Right lobe of liver (tissue), 6 donors: ENCODE measurements at regions not wholly inside any gene's neighbourhood (a gene's known extent, or its start where the extent isn't known, plus 50 kb on each side); places are given as distances from the start of the nearest gene placed in this dataset.

Experiments
- ATAC-seq, 4 donors: fragments of 200-7000 bp; cut with Tn5 transposase; one replicate each; pipeline ENCODE4 v1.9.1; 2020; ENCODE audit warnings: mild to moderate bottlenecking in 4 of 4, moderate library complexity in 4 of 4
- DNase-seq, 3 donors: peaks; one replicate each; pipeline ENCODE4 v3.0.0-alpha.2; 2020
- H3K27ac ChIP-seq, 3 donors: fragments of 200-600 bp; one replicate each; pipeline ENCODE4 v1.8.0; 2022
- H3K27me3 ChIP-seq, 2 donors: fragments of 200-600 bp; one replicate each; pipeline ENCODE4 v1.8.0; 2022
- H3K36me3 ChIP-seq, 4 donors: fragments of 200-600 bp; sonication (generic) in 1 of 4; one replicate each; pipeline versions ENCODE4 v1.5.1 to v1.8.0; 2017 to 2022; ENCODE audit warnings: control low read depth in 1 of 4
- H3K4me1 ChIP-seq, 4 donors: fragments of 200-600 bp; sonication (generic) in 1 of 4; one replicate each; pipeline versions ENCODE4 v1.5.1 to v1.8.0; 2017 to 2022; ENCODE audit warnings: control low read depth in 1 of 4
- H3K4me3 ChIP-seq, 3 donors: fragments of 200-600 bp; one replicate each; pipeline ENCODE4 v1.8.0; 2022
- H3K9me3 ChIP-seq, 4 donors: fragments of 200-600 bp; sonication (generic) in 1 of 4; one replicate each; pipeline versions ENCODE4 v1.5.1 to v1.8.0; 2017 to 2022; ENCODE audit warnings: control low read depth in 1 of 4
- CTCF ChIP-seq, 4 donors: fragments of 200-600 bp in 3 of 4; fragments of 450-650 bp in 1 of 4; IDR thresholded peaks; one replicate each; pipeline versions ENCODE4 v1.5.1 to v1.8.0; 2016 to 2022; ENCODE audit warnings: antibody characterized with exemption in 4 of 4, mild to moderate bottlenecking in 2 of 4
- POLR2A ChIP-seq: fragments of 450-650 bp; IDR thresholded peaks from one replicate; pipeline ENCODE4 v1.6.1; 2017; ENCODE audit warnings: antibody characterized with exemption, mild to moderate bottlenecking
- WGBS: methylation state at CpG from one replicate; pipeline ENCODE4 v1.1.6; 2018; ENCODE audit warnings: low coverage, low lambda C conversion rate; ENCODE audit not compliant: insufficient coverage; ENCODE audit errors: missing lambda C conversion rate; 5-methylcytosine and 5-hydroxymethylcytosine counted together
- intact Hi-C, 2 donors: fragments of 100-400 bp; cut with DNase I; formaldehyde crosslinking; loops; one replicate each; pipeline versions ENCODE4 v1.11.2 to v1.14.1; 2022
- donor health status: DM: no; HTN: yes; CAD: no.
- donor health status: DM: no; HTN: no; CAD: no.
- donor health status: DM: no; HTN: no; CAD: no.
- donor health status: DM: no; HTN: yes; CAD: no.
- donor health status: DM: no; HTN: yes; CAD: no.

GRCh38 chr6:85092226-85092625 is 327.8 kb upstream of the TBX18 start:
- DNase-seq (no peak), ATAC-seq (no peak)
- no peaks in the 10 kb centered on the region for H3K4me1 ChIP-seq
- TF ChIP-seq CTCF (IDR thresholded peaks at IDR 0.05) (no peak), POLR2A (no peak)
- intact Hi-C loops, result no loop called here
- no peaks in the 10 kb centered on the region for H3K36me3 ChIP-seq
- H3K4me3 ChIP-seq, result no peak overlapping the region
- H3K27ac ChIP-seq, result no peak overlapping the region
- no peaks in the 10 kb centered on the region for H3K27me3 ChIP-seq
- no peaks in the 10 kb centered on the region for H3K9me3 ChIP-seq
- 54% methylated on average over 1 of the region's 1 CpG for WGBS

GRCh38 chr6:85089255-85089654 is 324.9 kb upstream of the TBX18 start:
- no peaks in the 10 kb centered on the region for H3K4me1 ChIP-seq
- DNase-seq (no peak), ATAC-seq (no peak)
- H3K9me3 ChIP-seq, result no peaks in the 10 kb centered on the region
- H3K36me3 ChIP-seq, result no peaks in the 10 kb centered on the region
- 74% methylated on average over 2 of the region's 2 CpGs for WGBS
- intact Hi-C loops, result no loop called here
- no peak for TF ChIP-seq CTCF (IDR thresholded peaks at IDR 0.05)
- TF ChIP-seq POLR2A, result no peak
- no peak overlapping the region for H3K27ac ChIP-seq
- H3K27me3 ChIP-seq, result no peaks in the 10 kb centered on the region
- no peak overlapping the region for H3K4me3 ChIP-seq

GRCh38 chr6:85085875-85086274 is 321.5 kb upstream of the TBX18 start:
- Histone ChIP-seq H3K27me3 (no peaks in the 10 kb centered on the region), H3K4me1 (no peaks in the 10 kb centered on the region), H3K4me3 (no peak overlapping the region), H3K36me3 (no peaks in the 10 kb centered on the region), H3K9me3 (no peaks in the 10 kb centered on the region), H3K27ac (no peak overlapping the region)
- DNase-seq (no peak), ATAC-seq (no peak)
- TF ChIP-seq CTCF (IDR thresholded peaks at IDR 0.05) (no peak), POLR2A (no peak)
- intact Hi-C loops, result no loop called here
- WGBS, result 85% methylated on average over 2 of the region's 2 CpGs

- TF ChIP-seq POLR2A (no peak), CTCF (IDR thresholded peaks at IDR 0.05) (no peak)
- no peaks in the 10 kb centered on the region for H3K9me3 ChIP-seq
- 85% methylated on average over 1 of the region's 1 CpG for WGBS
- no peak overlapping the region for H3K4me3 ChIP-seq
- ATAC-seq, result no peak
- no peaks in the 10 kb centered on the region for H3K27me3 ChIP-seq
- H3K27ac ChIP-seq, result no peak overlapping the region
- no peaks in the 10 kb centered on the region for H3K4me1 ChIP-seq
- intact Hi-C loops, result no loop called here
- no peak for DNase-seq
- H3K36me3 ChIP-seq, result no peaks in the 10 kb centered on the region
Observed at GRCh38 chr6:85081102-85081501, 316.7 kb upstream of the TBX18 start.

GRCh38 chr6:85079761-85080160 is 315.4 kb upstream of the TBX18 start:
- no peak for DNase-seq
- 65% methylated on average over 3 of the region's 3 CpGs for WGBS
- H3K27me3 ChIP-seq, result no peaks in the 10 kb centered on the region
- H3K4me3 ChIP-seq, result no peak overlapping the region
- ATAC-seq, result no peak
- H3K36me3 ChIP-seq, result no peaks in the 10 kb centered on the region
- H3K27ac ChIP-seq, result no peak overlapping the region
- TF ChIP-seq POLR2A, result no peak
- no peak for TF ChIP-seq CTCF (IDR thresholded peaks at IDR 0.05)
- no peaks in the 10 kb centered on the region for H3K9me3 ChIP-seq
- H3K4me1 ChIP-seq, result no peaks in the 10 kb centered on the region
- intact Hi-C loops, result no loop called here
